Fibroblast of skin of scalp (primary cell): ENCODE measurements at regions not wholly inside any gene's neighbourhood (a gene's known extent, or its start where the extent isn't known, plus 50 kb on each side); places are given as distances from the start of the nearest gene placed in this dataset.
A peak's percentile ranks its signal among the peaks of the same experiment; 100 is the strongest.

Experiments used
- DNase-seq: peaks from one replicate; pipeline ENCODE4 v3.0.0-alpha.2; 2013

DNA sequence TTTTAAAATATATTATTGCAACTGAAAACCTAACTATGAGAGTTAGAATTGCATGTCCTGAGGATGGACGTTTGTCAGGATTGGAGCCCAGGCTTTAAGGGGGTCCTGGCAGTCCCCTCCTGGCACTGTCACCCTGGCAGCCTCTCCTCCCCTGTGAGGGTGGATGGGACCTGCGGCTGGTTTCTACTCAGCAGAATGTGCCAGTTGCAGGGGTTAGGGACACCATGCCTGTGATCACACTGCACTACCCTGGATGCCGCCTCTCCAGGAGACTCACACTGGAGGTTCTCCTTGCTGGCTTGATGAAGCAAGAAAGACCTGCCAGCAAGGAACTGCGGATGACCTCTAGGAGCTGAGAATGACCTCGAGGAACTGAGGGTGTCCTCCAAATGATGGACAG is 356.7 kb upstream of the MYT1L start:
- DNase-seq: no peak

DNA sequence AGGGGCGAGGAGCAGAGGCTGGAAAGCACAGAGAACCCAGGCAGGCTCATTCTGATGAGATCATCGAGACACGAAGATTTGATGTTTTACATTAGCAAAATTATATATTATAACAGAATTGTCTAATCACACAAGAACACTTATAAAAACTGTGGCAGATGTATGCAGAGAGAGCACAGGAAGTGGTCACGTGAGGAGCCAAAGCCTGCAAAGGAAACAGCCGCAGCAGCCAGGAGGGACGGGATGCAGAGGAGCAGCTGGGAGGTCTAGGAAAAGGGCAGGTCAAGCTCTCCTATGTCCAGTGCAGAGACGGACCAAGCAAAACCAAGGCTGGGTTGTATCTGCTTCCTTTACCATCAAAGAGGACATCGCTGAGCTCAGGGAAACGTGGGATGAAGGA is 355.1 kb upstream of the MYT1L start:
- DNase-seq: no peak

DNA sequence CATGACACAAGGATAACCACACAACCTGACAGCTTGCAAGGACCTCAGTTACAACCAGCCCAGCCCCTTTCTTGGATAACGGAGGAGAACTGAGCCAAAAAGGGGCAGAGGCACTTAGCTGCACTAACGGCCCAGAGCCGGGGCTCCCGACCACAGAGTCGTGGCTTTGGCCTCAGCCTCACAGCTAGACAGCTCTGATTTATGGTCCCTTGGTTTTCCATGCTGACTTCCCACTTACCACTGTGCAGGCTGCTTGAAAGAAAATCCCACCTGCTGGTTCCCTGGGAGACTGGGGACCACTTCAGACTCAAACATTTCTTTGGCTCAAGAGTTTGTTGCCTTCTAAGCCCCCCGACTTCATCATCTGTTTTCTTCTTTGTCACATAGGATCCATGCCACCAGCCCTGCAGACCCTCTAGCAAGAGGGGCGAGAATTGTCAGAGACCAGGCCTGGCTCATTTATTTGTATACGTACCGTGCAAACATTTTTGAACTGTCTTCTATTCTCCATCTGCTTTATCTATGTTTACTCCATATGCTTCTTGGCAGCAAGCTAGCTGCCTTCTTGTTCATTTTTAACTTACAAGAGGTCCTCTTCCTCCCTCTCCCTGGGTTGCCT is 352.6 kb upstream of the MYT1L start:
- DNase-seq: no peak

DNA sequence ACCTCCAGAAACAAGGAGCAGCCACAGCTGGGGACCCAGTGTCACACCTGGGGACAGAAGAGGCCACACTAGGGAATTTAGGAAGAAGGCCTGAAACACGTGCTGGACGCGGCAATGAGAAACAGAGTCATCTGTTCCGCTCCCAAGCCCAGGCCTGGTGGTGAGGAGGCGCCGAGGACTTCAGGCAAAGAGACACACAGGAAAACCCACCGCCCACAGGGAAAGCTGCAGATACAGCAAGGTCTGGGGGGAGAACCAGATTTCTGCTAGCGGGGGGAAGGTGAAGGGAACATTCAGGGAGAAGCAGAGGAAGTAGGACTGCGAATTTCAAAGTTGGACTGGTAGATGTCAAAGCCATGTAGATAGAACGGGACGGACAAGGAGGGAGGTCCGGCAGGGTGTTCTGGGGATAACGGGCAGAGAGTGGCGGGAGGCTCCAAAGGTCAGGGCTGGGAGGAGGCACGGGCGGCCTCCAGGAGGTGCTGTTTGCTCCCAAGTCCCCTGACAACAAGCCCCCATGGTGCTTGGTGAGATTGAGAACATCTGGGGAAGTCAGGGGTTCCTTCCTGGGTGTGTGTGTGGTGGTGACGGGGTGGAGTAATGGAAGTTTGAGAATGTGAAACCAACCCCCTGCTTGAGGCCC is 351.7 kb upstream of the MYT1L start:
- DNase-seq: no peak

DNA sequence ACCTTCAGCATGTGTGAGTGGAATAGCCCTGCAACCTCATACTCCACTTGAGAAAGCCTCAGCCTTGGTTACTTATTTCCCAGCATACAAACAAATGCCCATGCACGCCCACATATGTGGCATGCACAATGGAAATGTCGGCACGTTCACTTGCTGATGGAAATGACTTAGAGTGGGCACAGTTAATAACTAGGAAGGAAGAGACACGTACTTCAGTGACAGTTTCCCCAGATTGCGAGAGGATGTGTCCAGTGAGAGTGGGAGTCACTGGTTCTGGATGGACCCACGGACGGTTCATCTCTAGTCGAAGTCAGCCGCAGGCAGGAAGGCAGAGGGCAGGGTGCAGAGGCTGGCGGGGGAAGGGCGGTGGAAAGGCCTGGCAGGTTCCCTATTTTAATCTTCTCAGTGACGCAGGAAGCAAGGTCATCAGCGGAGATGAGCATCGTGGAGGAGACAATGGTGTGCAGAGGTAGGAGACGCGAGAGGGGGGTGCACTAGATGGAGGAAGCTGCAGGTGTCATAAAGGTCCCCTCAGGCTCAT is 350.7 kb upstream of the MYT1L start:
- DNase-seq: no peak

DNA sequence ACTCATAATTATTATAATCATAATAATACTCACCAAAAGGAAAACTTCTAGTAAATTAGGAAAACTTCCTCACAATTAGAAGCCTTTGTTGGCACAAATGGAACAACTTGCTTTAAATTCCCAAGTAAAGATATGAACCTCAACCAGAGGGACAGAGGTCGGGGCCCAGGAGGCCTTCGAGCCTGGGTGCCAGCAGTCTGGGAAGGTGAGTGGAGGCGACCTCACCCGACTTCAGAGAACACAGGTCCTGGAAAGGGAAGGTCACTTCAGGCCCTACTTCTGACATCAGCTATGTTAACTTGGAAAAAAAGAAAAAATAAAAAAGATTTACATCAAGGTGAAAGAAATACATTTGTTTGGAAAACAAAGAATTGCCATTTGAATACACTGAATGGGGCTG is 350.0 kb upstream of the MYT1L start:
- DNase-seq: no peak

DNA sequence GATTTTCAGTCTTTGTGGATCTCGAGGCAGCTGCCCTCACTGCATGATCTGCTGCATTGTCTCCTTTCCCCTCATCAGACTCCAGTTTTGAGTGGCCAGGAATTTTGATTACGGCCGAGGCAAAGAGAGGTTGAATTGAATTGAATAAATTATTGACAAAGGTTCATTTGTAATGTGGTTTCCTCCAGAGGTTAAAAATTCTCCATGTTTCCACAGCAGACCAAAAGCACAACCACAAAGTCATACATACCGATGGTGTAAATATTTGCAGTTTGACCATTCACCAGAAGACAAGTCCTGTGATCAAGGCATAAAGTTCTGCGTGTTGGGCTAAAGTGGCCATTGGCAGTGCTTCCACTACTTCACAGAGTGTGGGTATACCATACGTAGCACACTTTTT is 343.8 kb upstream of the MYT1L start:
- no peak for DNase-seq

DNA sequence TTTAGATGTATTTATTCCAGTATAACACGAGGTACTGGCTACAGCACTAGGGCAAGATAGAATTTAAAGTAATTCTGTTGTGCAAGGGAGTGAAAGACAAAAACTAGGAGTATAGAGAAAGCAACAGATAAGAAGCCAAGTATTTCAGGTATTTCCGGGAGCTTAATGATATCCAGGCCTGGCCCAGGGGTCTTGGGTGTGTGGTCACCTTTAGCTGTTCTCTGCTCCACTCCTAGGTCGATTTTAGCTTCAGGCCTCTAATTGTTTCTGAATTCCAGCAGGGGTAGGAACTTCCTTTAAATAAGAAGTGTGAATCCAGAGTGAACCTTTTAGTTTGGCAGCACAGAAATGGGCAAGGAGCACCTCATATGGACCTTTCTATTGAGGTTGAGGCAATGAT is 342.3 kb upstream of the MYT1L start:
- DNase-seq: no peak

DNA sequence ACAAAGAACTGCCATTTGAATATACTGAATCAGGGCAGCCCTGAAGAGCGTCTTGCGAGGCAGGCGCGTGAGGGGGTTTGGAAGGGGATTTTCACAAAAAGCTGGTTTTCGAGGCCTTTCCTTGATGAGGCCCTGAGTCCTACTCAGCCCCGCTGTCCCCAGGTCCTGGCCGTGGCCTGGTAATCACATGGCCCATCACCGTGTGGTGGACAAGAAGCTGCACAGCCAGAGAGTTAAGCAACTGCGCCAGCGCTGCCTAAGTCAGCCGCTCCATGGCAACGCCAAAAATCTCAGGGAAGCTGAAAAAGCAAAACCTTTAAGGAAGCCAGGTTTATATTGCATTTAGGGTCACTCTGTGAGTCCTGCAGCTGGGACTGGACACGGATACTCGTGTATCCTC is 341.2 kb upstream of the MYT1L start:
- DNase-seq: no peak

DNA sequence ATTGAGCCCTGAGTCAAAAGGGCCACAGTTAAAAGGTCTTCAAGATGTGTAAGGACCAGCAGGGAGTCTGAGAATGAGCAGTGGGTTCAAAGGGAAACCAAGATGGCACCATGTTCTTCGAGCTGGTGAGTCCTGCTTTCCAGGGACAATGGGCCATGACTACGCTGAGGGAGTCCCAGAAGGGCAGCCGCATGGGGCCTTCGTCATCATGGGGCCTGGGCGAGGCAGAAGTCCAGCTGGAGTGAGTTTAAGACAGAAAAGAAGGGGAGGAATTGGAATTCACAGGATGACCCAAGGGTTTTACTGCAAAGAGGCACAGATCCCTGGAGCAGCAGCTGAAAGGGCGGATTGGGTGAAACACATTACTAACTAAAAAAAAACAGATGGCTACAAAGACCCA is 340.8 kb upstream of the MYT1L start:
- DNase-seq: no peak

DNA sequence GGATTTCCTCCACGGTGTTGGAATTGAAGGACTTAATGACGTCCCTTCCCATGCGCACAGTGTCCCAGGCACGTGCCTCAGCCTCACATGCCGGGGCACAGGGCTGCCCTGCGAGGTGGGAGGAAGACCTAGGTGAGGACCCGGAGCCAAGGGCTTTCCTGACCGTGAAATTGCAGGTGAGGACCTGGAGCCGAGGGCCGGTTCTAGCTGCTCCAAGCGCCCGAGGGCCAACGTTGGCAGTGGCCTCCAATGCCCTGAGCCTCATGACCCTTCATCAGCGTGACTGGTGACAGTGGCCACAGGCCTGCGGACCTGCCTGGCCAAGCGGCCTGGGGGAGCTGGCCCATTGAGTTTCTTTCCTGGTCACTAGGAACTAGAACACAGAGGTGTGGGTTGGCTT is 338.2 kb upstream of the MYT1L start:
- no peak for DNase-seq

DNA sequence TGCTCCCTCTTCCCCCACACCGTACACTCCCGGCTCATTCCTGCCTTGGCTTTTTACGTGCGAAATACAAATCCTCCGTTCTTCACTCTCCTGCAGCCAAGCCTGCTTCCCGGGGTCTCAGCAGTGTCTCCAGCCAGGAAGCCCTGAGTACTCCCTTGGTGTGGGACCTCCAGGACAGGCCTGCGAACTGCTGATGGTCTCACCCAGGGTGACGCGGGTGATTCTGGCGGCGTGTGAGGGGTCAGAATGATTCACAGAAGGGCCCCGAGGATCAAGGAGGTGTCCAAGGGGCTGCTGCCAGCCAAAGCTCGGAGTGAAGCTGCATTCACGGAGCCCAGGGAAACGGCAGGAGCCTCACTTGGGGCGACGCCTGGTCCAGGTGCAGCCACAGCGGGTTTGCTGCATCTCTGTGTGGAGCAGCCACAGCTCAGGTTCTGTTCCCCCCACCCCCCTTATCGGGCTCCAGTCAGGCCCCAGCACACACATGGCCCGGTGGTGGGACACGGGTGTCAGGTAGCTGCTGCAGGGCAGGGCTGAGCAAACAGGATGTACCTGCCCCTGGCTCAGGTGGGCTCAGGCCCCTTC is 337.7 kb upstream of the MYT1L start:
- DNase-seq: no peak

DNA sequence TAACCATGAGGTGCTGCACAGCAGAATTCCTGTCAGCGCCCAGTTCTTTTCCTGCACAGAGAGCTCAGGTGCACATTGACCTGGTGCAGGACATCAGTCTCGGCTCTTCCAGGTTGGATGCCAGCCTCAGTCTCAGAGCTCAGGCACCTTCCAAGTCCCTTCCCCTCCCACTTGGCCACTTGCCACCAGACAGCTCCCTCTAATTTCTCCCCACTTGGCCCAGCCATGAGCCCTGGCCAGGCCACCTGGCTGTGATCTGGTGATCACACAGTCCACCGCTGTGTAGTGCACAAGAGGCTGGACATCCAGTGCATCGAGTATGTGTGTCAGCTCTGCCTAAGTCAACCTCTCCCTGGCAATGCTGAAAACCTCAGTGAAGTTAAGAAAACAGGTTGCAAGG is 336.6 kb upstream of the MYT1L start:
- no peak for DNase-seq

DNA sequence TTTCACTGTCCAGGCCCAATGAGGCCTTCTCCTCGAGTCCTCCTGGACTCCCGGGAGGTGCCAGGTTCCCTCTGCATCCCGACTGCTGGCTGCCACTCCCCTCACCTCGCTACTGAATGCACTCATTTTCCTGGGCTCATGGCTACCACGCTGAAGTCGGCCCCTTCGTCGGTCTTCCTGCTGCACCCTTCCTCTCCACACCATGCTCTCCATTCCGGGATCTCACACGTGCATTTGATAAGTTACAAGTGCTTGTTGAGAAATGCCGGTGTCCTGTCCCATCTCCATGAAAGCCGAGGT is 334.7 kb upstream of the MYT1L start:
- no peak for DNase-seq

DNA sequence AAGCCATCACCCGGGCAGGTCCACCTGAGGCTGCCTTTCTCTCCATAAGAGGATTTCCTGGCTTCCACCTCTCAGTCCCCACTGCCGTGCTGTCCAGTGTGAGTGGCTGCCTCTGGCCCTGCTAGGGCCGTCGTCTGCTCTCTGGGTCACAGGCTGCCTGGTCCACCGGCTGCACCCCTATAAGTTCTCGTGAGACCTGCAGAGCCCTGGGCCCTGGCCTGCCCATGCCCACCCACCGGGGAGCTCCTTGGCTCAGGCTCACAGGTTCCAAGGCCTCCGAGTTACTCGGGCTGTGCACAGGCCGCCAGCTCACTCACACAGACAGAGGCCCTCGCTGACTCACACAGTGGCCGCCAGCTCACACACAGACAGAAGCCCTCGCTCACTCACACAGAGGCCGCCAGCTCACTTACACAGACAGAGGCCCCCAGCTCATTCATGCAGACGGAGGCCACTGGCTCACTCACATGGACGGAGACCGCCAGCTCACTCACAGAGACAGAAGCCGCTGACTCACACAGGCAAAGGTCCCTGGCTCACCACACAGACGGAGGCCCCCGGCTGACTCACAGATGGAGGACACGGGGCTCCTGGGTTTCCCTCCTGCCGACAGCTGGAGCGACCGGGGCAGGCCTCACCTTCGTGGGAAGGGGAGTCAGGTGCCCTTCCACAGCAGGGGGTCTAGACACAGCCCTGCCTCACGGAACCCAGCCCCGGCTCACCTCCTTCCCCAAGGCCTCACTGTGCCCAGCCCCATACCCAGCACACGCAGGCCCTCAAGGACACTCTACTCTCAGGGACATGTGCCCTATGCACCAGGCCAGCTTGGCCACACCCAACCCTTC is 334.1 kb upstream of the MYT1L start:
- DNase-seq: peak; percentile 63

DNA sequence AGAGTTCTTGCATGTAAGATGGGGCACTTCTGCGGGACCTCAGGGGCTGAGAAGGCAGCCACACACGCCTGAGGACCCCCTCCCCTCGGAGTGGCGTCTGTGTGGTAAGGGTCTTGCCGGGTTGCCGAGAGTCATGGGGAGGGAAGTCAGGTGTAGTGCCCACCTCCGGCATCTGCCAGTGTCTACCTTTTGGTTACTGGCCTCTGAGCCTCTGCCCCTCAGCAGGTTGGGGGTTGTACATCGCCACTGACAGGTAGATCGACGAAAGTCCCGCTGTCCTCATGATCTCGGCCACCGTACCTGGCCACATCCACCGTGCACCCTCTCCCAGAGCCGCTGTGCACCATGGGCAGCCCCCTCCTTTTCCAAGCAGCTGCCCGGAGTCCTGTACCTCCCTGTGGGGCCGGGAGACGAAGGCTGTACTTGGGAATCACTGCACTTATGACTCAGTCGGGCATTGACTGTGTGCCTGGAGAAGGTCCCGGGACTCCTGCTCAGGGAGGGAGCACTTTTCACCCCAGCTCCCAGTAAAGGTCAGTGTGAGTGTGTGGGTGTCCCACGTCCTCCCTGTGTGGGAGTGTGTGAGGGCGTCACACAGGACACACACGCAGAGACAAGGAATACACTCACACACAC is 332.4 kb upstream of the MYT1L start:
- DNase-seq: peak; percentile 4

DNA sequence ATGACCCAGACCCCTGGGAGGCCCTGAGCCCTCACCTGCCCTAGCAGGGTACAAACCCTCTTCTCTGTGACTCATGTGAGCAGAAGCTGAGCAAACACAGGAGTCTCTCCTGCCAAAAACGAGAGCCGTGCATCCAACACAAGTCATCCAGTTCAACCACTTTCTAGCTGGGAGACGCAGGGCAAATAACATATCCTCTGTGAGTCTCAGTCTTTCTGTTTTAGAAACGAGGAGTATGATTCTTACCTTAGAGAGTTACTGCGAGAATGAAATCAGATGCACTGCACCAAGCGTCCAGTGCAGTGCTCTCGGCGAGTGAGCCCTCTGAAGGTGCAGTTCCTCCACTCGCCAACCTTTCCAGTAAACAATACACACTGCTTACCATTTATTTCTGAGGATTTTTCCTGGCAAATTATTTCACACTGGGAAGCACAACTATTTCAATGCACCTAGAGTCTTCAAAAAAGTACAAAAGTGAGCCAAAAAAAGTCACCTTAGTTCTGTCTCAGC is 331.8 kb upstream of the MYT1L start:
- no peak for DNase-seq

DNA sequence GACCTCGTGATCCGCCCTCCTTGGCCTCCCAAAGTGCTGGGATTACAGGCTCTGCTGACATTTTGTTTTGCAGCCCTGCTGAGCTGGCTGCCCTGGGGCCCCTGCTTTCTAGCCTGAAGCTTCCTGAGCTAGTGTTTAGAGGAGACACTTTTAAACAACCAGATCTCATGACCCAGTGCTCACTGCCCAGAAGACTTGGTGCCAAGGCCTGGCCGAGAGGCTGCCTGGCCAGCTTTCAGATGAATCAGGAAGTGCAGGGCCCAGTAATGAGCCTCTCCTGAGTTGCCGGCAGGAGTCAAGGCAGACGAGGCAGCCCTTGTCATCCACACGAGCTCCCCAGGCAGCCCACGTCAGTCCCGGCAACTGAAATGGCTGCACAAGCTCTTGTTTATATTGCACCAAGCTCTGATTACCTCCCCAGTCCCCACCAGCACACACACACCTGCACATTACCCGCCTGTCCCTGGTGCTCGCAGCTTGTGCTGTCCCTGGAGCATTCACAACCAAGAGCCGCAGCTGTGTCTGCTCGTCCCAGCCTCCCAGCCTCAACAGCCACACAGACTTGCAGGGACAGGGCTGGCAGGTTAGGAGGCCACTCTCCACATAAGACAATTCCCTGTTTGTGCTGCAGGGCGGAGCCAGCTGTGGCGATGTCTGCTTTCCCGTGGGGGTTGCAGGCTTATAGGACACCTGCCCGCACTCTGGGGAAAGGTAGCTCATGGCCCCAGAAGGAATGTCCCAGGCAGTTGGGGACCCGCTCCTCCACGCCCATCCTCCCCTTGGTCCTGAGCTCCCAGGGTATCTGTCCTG is 331.2 kb upstream of the MYT1L start:
- DNase-seq: no peak

DNA sequence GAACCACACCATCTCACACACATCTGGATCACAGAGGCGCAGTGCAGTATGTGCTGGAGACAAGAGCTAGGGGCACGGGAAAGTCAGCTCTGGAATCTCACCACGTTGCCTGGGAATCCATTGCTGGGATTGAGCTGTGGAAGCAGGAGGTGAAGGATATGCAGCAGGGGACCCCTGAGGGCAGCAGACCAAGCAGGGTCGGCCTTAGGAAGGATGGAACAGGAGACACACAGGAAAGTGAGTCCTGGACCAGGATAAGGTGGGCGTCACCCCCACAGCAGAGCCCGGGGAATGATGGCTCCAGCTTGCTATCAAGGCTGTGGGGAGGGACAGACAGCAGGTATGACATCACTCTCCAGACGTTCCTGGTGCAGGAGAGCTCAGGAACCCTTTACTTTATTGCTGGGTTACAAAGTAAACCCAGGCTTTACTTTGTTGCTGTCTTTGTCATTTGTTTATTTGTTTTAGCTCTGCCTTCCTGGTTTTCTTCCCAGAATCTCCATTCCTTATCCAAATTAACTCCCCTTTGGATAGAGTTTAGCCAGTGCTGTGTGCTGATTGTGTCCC is 329.8 kb upstream of the MYT1L start:
- no peak for DNase-seq

DNA sequence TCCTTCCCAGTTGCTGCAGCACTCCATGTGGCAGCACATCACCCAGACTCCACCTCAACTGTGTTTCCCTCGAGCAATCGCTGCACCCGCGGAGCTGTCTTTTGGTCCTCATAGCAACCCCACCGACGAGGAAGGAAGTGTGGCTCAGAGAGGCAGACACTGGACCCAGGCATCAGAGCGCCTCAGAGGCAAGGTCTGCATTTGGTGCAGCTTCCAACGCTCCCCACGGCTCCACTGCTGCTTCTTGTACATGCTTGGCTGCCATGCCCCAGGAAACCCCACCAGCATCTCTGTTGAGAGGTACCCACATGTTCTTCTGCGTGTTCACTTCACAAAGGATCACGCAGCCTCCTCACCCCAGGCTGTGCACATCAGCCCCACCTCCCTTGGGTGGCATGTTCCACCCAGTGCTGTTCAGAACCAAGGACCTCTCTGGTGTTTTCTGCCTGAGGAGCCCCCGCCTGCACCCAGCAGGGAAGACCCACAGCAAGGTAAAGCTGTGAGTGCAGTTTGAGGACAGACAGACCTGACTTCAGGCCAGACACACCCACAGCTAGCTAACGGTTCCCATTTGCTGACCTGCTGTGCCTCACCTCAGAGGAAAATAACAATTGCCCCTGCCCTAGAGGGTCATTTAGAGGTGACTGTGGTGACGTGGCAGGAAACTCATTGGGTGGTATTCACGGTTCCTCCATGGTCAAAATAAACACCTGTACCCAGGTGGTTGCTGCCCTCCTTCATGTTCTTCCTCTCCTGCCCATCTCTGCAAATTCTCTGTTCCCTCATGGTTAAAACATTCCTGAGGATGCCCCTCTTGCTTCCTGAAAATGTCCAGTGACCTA is 326.3 kb upstream of the MYT1L start:
- no peak for DNase-seq
